NB4 (cell line): ENCODE measurements at regions not wholly inside any gene's neighbourhood (a gene's known extent, or its start where the extent isn't known, plus 50 kb on each side); places are given as distances from the start of the nearest gene placed in this dataset.

ENCODE experiments used
- CTCF ChIP-seq: IDR thresholded peaks from one replicate; pipeline ENCODE4 v1.5.1; 2012; ENCODE audit warnings: low read depth, low read length
- MAX ChIP-seq: IDR thresholded peaks from 2 replicates; pipeline ENCODE4 v1.6.1; 2011; ENCODE audit warnings: low read depth, low read length
- MYC ChIP-seq: IDR thresholded peaks from 2 replicates; pipeline ENCODE4 v1.6.1; 2011; ENCODE audit warnings: low read depth, low read length
- POLR2A ChIP-seq: IDR thresholded peaks from 2 replicates; pipeline ENCODE4 v1.6.1; 2011; ENCODE audit warnings: mild to moderate bottlenecking; ENCODE audit not compliant: insufficient read length; ENCODE audit errors: extremely low read depth

GRCh38 chr6:134378426-134378825 is 60.5 kb upstream of the SGK1 start:
- no peak for TF ChIP-seq MAX
- TF ChIP-seq POLR2A, result no peak
- TF ChIP-seq MYC, result no peak
- no peak for TF ChIP-seq CTCF
